ENCODE measurements at regions not wholly inside any gene's neighbourhood (a gene's known extent, or its start where the extent isn't known, plus 50 kb on each side); places are given as distances from the start of the nearest gene placed in this dataset.
"Not testable (repeated sequence)": the region's sequence is repeated elsewhere in the genome, so short reads cannot be mapped to it uniquely, and the experiment has no call there.

GRCh38 chr7:6988608-6989007 is 162.5 kb upstream of the CCZ1B start:
- in situ Hi-C loops (cut with MboI; ENCODE audit: low pct_unique_long_range_greater_than_20kb, low sequenced_read_pairs, unreplicated experiment); DNase-seq (ENCODE audit: low spot score): not testable (repeated sequence)

GRCh38 chr7:6989968-6990367 is 163.9 kb upstream of the CCZ1B start:
- not testable (repeated sequence) for DNase-seq (ENCODE audit: low spot score)

GRCh38 chr7:6990426-6991152 is 164.5 kb upstream of the CCZ1B start:
- in situ Hi-C loops (cut with MboI; ENCODE audit: low pct_unique_long_range_greater_than_20kb, low sequenced_read_pairs, unreplicated experiment); DNase-seq (ENCODE audit: low spot score): not testable (repeated sequence)

More at GRCh38 chr7:6989968-6990367, 163.9 kb upstream of the CCZ1B start:
- in situ Hi-C loops (cut with MboI; ENCODE audit: low pct_unique_long_range_greater_than_20kb, low sequenced_read_pairs, unreplicated experiment) = not testable (repeated sequence)

- in situ Hi-C loops (cut with MboI; ENCODE audit: low pct_unique_long_range_greater_than_20kb, low sequenced_read_pairs, unreplicated experiment); DNase-seq (ENCODE audit: low spot score): not testable (repeated sequence)
Observed at GRCh38 chr7:6991169-6991611, 165.1 kb upstream of the CCZ1B start.

GRCh38 chr7:6991686-6992085 is 165.6 kb upstream of the CCZ1B start:
- DNase-seq (ENCODE audit: low spot score); in situ Hi-C loops (cut with MboI; ENCODE audit: low pct_unique_long_range_greater_than_20kb, low sequenced_read_pairs, unreplicated experiment): not testable (repeated sequence)

- in situ Hi-C loops (cut with MboI; ENCODE audit: low pct_unique_long_range_greater_than_20kb, low sequenced_read_pairs, unreplicated experiment); DNase-seq (ENCODE audit: low spot score): not testable (repeated sequence)
Observed at GRCh38 chr7:6992133-6992532, 166.1 kb upstream of the CCZ1B start.

GRCh38 chr7:6995026-6995425 is 169.0 kb upstream of the CCZ1B start:
- DNase-seq (ENCODE audit: low spot score); in situ Hi-C loops (cut with MboI; ENCODE audit: low pct_unique_long_range_greater_than_20kb, low sequenced_read_pairs, unreplicated experiment): not testable (repeated sequence)

- in situ Hi-C loops (cut with MboI; ENCODE audit: low pct_unique_long_range_greater_than_20kb, low sequenced_read_pairs, unreplicated experiment); DNase-seq (ENCODE audit: low spot score): not testable (repeated sequence)
Observed at GRCh38 chr7:6995493-6996289, 169.6 kb upstream of the CCZ1B start.

- in situ Hi-C loops (cut with MboI; ENCODE audit: low pct_unique_long_range_greater_than_20kb, low sequenced_read_pairs, unreplicated experiment) = not testable (repeated sequence)
Observed at GRCh38 chr7:6999067-6999666, 173.1 kb upstream of the CCZ1B start.

GRCh38 chr7:7002418-7003062 is 176.5 kb upstream of the CCZ1B start:
- TF ChIP-seq CTCF (IDR thresholded peaks at IDR 0.05; ENCODE audit: extremely low read depth, insufficient read depth, missing control alignments) = no peak
- no peak for DNase-seq (ENCODE audit: low spot score)
- in situ Hi-C loops (cut with MboI; ENCODE audit: low pct_unique_long_range_greater_than_20kb, low sequenced_read_pairs, unreplicated experiment) = no loop called here

More at GRCh38 chr7:6999067-6999666, 173.1 kb upstream of the CCZ1B start:
- DNase-seq (ENCODE audit: low spot score) = not testable (repeated sequence)

- DNase-seq (ENCODE audit: low spot score) = no peak
- in situ Hi-C loops (cut with MboI; ENCODE audit: low pct_unique_long_range_greater_than_20kb, low sequenced_read_pairs, unreplicated experiment) = no loop called here
- TF ChIP-seq CTCF (IDR thresholded peaks at IDR 0.05; ENCODE audit: extremely low read depth, insufficient read depth, missing control alignments) = no peak
Observed at GRCh38 chr7:7005303-7005702, 177.0 kb upstream of the C1GALT1 start.

GRCh38 chr7:7005949-7006348 is 176.4 kb upstream of the C1GALT1 start:
- DNase-seq (ENCODE audit: low spot score); in situ Hi-C loops (cut with MboI; ENCODE audit: low pct_unique_long_range_greater_than_20kb, low sequenced_read_pairs, unreplicated experiment): not testable (repeated sequence)

GRCh38 chr7:7011241-7011640 is 171.1 kb upstream of the C1GALT1 start:
- in situ Hi-C loops (cut with MboI; ENCODE audit: low pct_unique_long_range_greater_than_20kb, low sequenced_read_pairs, unreplicated experiment); DNase-seq (ENCODE audit: low spot score): not testable (repeated sequence)

- in situ Hi-C loops (cut with MboI; ENCODE audit: low pct_unique_long_range_greater_than_20kb, low sequenced_read_pairs, unreplicated experiment); DNase-seq (ENCODE audit: low spot score): not testable (repeated sequence)
Observed at GRCh38 chr7:7011751-7012150, 170.6 kb upstream of the C1GALT1 start.
